Vagina (tissue), 2 donors: ENCODE measurements at regions not wholly inside any gene's neighbourhood (a gene's known extent, or its start where the extent isn't known, plus 50 kb on each side); places are given as distances from the start of the nearest gene placed in this dataset.

ENCODE experiments used
- POLR2A ChIP-seq, 2 donors: fragments of 450-650 bp; IDR thresholded peaks; one replicate each; pipeline ENCODE4 v1.6.1; 2017; ENCODE audit warnings: antibody characterized with exemption in 2 of 2, mild to moderate bottlenecking in 2 of 2, moderate library complexity in 2 of 2
- POLR2AphosphoS5 ChIP-seq, 2 donors: sonication (generic); formaldehyde crosslinking; IDR thresholded peaks; one replicate each; pipeline ENCODE4 v1.9.0; 2017; ENCODE audit warnings: antibody characterized with exemption in 2 of 2, mild to moderate bottlenecking in 2 of 2, low read depth in 1 of 2; ENCODE audit not compliant: insufficient read depth in 1 of 2

DNA sequence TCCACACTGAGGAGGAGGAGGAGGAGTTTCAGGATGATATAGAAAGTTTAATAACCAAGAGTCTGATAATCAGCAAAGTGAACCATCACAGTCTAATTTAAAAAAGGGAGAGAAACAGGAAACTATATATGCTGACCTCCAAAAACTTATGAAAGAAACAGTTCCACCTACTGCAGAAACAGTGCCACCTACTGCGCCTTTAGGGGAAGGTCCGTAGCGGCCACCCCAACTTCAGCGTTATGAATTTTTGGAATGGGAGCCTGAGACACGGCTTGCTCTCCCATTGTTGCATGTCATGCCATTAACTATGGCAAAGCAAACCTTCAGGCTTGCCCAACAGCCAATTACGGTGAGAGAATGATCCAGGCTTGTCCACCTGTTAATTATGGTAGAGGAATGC, 1719.2 kb upstream of the LRRTM1 start:
- TF ChIP-seq POLR2AphosphoS5 (IDR thresholded peaks at IDR 0.05; ENCODE audit: insufficient read depth in 1 of 2, low read depth in 1 of 2) (no peak), POLR2A (IDR thresholded peaks at IDR 0.05) (no peak)
